GM12878 (cell line): ENCODE measurements at regions not wholly inside any gene's neighbourhood (a gene's known extent, or its start where the extent isn't known, plus 50 kb on each side); places are given as distances from the start of the nearest gene placed in this dataset.

Experiments used
- ATAC-seq: fragments of 200-7000 bp; cut with Tn5 transposase; 3 replicates; pipeline ENCODE4 v1.9.1; 2020; ENCODE audit warnings: mild to moderate bottlenecking, moderate library complexity
- BruUV-seq: library from RNA; stranded (reverse); fragments of 400-500 nt; replicated peaks from 2 replicates; lab custom pipeline; 2021; lab: Mats Ljungman, UMichigan
- CTCF ChIA-PET: fragments of 300-600 bp; sonication (Branson Sonifier 250); formaldehyde crosslinking; extraction: SDS; loops from one replicate; lab custom pipeline; 2021; ENCODE audit warnings: inconsistent platforms; lab: Yijun Ruan, JAX
- POLR2A ChIA-PET: fragments of 350-600 bp; formaldehyde crosslinking; extraction: SDS; loops from one replicate; lab custom pipeline; 2021; ENCODE audit warnings: inconsistent platforms; lab: Charles Lee
- RAD21 ChIA-PET: fragments of 300-600 bp; sonication (Branson Sonifier 250); formaldehyde crosslinking; loops from one replicate; lab custom pipeline; 2023; ENCODE audit warnings: antibody characterized with exemption; ENCODE audit not compliant: unreplicated experiment; lab: Charles Lee
- SMC1A ChIA-PET: fragments of 300-600 bp; sonication (Branson Sonifier 250); formaldehyde crosslinking; loops from one replicate; lab custom pipeline; 2023; ENCODE audit not compliant: unreplicated experiment, uncharacterized antibody; lab: Charles Lee
- DNase-seq: peaks from one replicate; pipeline ENCODE4 v3.0.0-alpha.2; 2011; ENCODE audit warnings: low read depth, low spot score
- FAIRE-seq: peaks from 3 replicates; lab custom pipeline; 2011; peaks lifted over from hg19 to GRCh38; lab: Jason Lieb, UNC
- H2AFZ ChIP-seq: 2 replicates; pipeline ENCODE4 v1.6.0; 2011; ENCODE audit warnings: low read depth, low read length, control low read depth; ENCODE audit not compliant: control insufficient read depth
- H3K27ac ChIP-seq: 2 replicates; pipeline ENCODE4 v1.5.1; 2011; ENCODE audit warnings: control low read depth; ENCODE audit not compliant: control insufficient read depth, insufficient read depth
- H3K27me3 ChIP-seq, 2 experiments: replicated peaks in 1 of 2; 2 replicates each; pipeline versions ENCODE4 v1.6.0 to v1.6.1; 2011; ENCODE audit warnings: low read length in 1 of 2; ENCODE audit not compliant: control insufficient read depth in 2 of 2, insufficient read depth in 2 of 2
- H3K36me3 ChIP-seq, 2 experiments: 2 replicates each; pipeline ENCODE4 v1.5.1; 2011; ENCODE audit warnings: low read length in 1 of 2; ENCODE audit not compliant: control insufficient read depth in 2 of 2, insufficient read depth in 2 of 2
- H3K4me1 ChIP-seq: 2 replicates; pipeline ENCODE4 v1.6.1; 2011; ENCODE audit warnings: mild to moderate bottlenecking, low read length, moderate library complexity, mixed read lengths; ENCODE audit not compliant: control insufficient read depth, insufficient read depth
- H3K4me2 ChIP-seq: 2 replicates; pipeline ENCODE4 v1.6.0; 2011; ENCODE audit warnings: control low read depth; ENCODE audit not compliant: control insufficient read depth, insufficient read depth
- H3K4me3 ChIP-seq: fragments of 200-600 bp; sonication (generic); 2 replicates; pipeline ENCODE4 v1.5.1; 2016
- H3K79me2 ChIP-seq: 2 replicates; pipeline ENCODE4 v1.6.0; 2011; ENCODE audit warnings: low read length; ENCODE audit not compliant: control insufficient read depth, insufficient read depth
- H3K9ac ChIP-seq: 2 replicates; pipeline ENCODE4 v1.8.0; 2011; ENCODE audit warnings: low read length, control low read depth, mixed read lengths; ENCODE audit not compliant: control insufficient read depth, insufficient read depth
- H3K9me3 ChIP-seq: replicated peaks from 3 replicates; pipeline ENCODE4 v1.5.1; 2011; ENCODE audit warnings: mild to moderate bottlenecking, low read length; ENCODE audit not compliant: control insufficient read depth, insufficient read depth
- H4K20me1 ChIP-seq: 2 replicates; pipeline ENCODE4 v1.6.0; 2011; ENCODE audit not compliant: control insufficient read depth, insufficient read depth
- ASH2L ChIP-seq: fragments of 300-600, 200-600 bp; sonication (generic); IDR thresholded peaks from 2 replicates; pipeline ENCODE4 v1.6.1; 2017; ENCODE audit warnings: low read depth, mild to moderate bottlenecking, borderline replicate concordance
- ATF2 ChIP-seq: IDR thresholded peaks from 2 replicates; pipeline ENCODE4 v1.6.1; 2012; ENCODE audit warnings: low read length, inconsistent platforms
- BHLHE40 ChIP-seq, 2 experiments: fragments of 450-650 bp in 1 of 2; IDR thresholded peaks; 2 replicates each; pipeline ENCODE4 v1.6.1; 2011 to 2017; ENCODE audit warnings: low read depth in 2 of 2, borderline replicate concordance in 1 of 2, improper control_type of control experiment in 1 of 2, low read length in 1 of 2, mild to moderate bottlenecking in 1 of 2
- CTCF ChIP-seq, 3 experiments: IDR thresholded peaks in 2 of 3; conservative IDR thresholded peaks in 1 of 3; 2 replicates each; pipeline ENCODE4 v1.5.1; 2011; ENCODE audit warnings: low read depth in 3 of 3, low read length in 3 of 3, mild to moderate bottlenecking in 3 of 3, control low read depth in 2 of 3, moderate library complexity in 2 of 3, inconsistent platforms in 1 of 3, mixed read lengths in 1 of 3; ENCODE audit not compliant: control insufficient read depth in 2 of 3, insufficient read depth in 1 of 3; ENCODE audit errors: extremely low read depth in 1 of 3
- FOS ChIP-seq: IDR thresholded peaks from 3 replicates; pipeline ENCODE4 v1.6.1; 2011; ENCODE audit warnings: borderline replicate concordance; ENCODE audit not compliant: insufficient read length; ENCODE audit errors: extremely low read depth
- POLR2AphosphoS2 ChIP-seq: IDR thresholded peaks from 2 replicates; pipeline ENCODE4 v1.6.1; 2011; ENCODE audit warnings: low read depth, mild to moderate bottlenecking, low read length, improper control_type of control experiment, moderate library complexity
- RUNX3 ChIP-seq: IDR thresholded peaks from 2 replicates; pipeline ENCODE4 v1.6.1; 2012; ENCODE audit warnings: low read length, inconsistent platforms
- TBL1XR1 ChIP-seq: IDR thresholded peaks from 2 replicates; pipeline ENCODE4 v1.6.1; 2012; ENCODE audit warnings: low read depth, low read length, improper control_type of control experiment
- WGBS: methylation state at CpG from one replicate; pipeline ENCODE4 v1.1.6; 2016; ENCODE audit warnings: low lambda C conversion rate; ENCODE audit not compliant: insufficient replicate concordance, insufficient coverage; ENCODE audit errors: missing lambda C conversion rate; 5-methylcytosine and 5-hydroxymethylcytosine counted together
- in situ Hi-C: fragments of 300-500 bp; cut with MboI; formaldehyde crosslinking; loops from 9 replicates; pipeline ENCODE4 v1.14.3; 2018; ENCODE audit warnings: mixed read lengths
- intact Hi-C: fragments of 100-400 bp; cut with micrococcal nuclease; formaldehyde crosslinking; loops from one replicate; pipeline ENCODE4 v1.14.2; 2022; ENCODE audit not compliant: unreplicated experiment

GRCh38 chr5:97914483-97914882 is 731.4 kb upstream of the RIOK2 start:
- 100% methylated on average over 1 of the region's 1 CpG for WGBS
- BruUV-seq: no TSS peak
- H3K4me3 ChIP-seq: no peak overlapping the region
- no peaks in the 10 kb centered on the region for H4K20me1 ChIP-seq
- no peaks in the 10 kb centered on the region for H3K79me2 ChIP-seq
- no peak overlapping the region for H3K4me2 ChIP-seq
- ChIA-PET CTCF (interaction anchor here (1.0 kb wide), 1 partner anchor 9 kb away, joined by 4 read pairs; no protein-coding TSS in a partner anchor), RAD21 (no interaction called here), SMC1A (interaction anchor here (0.6 to 2.8 kb wide), 2 partner anchors 9 to 496 kb away, joined by 4 to 8 read pairs; no protein-coding TSS in a partner anchor), POLR2A (no interaction called here)
- H3K36me3 ChIP-seq: no peaks in the 10 kb centered on the region
- H3K4me1 ChIP-seq: no peaks in the 10 kb centered on the region
- in situ Hi-C loops (no loop called here), intact Hi-C loops (no loop called here)
- DNase-seq (no peak), ATAC-seq (no peak), FAIRE-seq (no peak)
- no peak overlapping the region for H3K9ac ChIP-seq
- TF ChIP-seq TBL1XR1 (no peak), CTCF (IDR thresholded peaks at IDR 0.05 in 2 of 3, conservative IDR thresholded peaks at IDR 0.05 in 1 of 3; ENCODE audit: control insufficient read depth in 2 of 3, extremely low read depth in 1 of 3, insufficient read depth in 1 of 3, low read depth in 3 of 3, low read length in 3 of 3) (no peak), ASH2L (no peak), POLR2AphosphoS2 (no peak), BHLHE40 (IDR thresholded peaks at IDR 0.05; ENCODE audit: borderline replicate concordance in 1 of 2, low read depth in 2 of 2, low read length in 1 of 2) (no peak), FOS (no peak), ATF2 (no peak), RUNX3 (no peak)
- no peaks in the 10 kb centered on the region for H3K9me3 ChIP-seq
- no peak overlapping the region for H3K27ac ChIP-seq
- no peak overlapping the region for H2AFZ ChIP-seq
- no peaks in the 10 kb centered on the region for H3K27me3 ChIP-seq
